ENCODE measurements at regions not wholly inside any gene's neighbourhood (a gene's known extent, or its start where the extent isn't known, plus 50 kb on each side); places are given as distances from the start of the nearest gene placed in this dataset.

DNA sequence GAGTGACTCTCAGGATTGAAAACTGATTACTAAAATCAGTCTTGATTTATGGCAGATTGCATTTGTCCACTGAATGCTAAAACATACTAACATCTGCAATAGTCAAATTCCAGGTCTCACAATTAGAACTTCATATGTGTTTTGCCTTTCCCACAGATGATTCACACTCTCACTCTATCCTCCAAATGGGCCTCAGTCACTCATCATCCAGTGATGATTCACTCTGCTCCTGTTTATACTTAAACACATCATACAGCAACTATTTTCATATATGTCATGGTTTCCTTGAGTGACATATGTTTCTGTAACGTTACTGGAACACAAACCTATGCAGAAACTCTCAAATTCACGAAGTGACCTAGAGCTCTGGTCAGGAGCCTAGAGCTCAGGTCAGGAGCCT, 512.9 kb downstream of the HINT1 start:
- Histone ChIP-seq H3K27ac (ENCODE audit: extremely low read depth, low read depth, low read length) (no peak overlapping the region), H3K4me3 (ENCODE audit: low read depth, low read length) (no peak overlapping the region), H3K36me3 (ENCODE audit: control insufficient read depth in 2 of 2, insufficient read depth in 1 of 2, low read length in 2 of 2) (no peaks in the 10 kb centered on the region), H3K9me3 (ENCODE audit: control insufficient read depth, insufficient read depth, low read depth, low read length) (no peaks in the 10 kb centered on the region), H3K4me1 (ENCODE audit: control insufficient read depth, insufficient read depth, low read length) (no peaks in the 10 kb centered on the region)
- ChIA-PET POLR2A (no interaction called here), CTCF (no interaction called here)
- TF ChIP-seq, protein P1, sequence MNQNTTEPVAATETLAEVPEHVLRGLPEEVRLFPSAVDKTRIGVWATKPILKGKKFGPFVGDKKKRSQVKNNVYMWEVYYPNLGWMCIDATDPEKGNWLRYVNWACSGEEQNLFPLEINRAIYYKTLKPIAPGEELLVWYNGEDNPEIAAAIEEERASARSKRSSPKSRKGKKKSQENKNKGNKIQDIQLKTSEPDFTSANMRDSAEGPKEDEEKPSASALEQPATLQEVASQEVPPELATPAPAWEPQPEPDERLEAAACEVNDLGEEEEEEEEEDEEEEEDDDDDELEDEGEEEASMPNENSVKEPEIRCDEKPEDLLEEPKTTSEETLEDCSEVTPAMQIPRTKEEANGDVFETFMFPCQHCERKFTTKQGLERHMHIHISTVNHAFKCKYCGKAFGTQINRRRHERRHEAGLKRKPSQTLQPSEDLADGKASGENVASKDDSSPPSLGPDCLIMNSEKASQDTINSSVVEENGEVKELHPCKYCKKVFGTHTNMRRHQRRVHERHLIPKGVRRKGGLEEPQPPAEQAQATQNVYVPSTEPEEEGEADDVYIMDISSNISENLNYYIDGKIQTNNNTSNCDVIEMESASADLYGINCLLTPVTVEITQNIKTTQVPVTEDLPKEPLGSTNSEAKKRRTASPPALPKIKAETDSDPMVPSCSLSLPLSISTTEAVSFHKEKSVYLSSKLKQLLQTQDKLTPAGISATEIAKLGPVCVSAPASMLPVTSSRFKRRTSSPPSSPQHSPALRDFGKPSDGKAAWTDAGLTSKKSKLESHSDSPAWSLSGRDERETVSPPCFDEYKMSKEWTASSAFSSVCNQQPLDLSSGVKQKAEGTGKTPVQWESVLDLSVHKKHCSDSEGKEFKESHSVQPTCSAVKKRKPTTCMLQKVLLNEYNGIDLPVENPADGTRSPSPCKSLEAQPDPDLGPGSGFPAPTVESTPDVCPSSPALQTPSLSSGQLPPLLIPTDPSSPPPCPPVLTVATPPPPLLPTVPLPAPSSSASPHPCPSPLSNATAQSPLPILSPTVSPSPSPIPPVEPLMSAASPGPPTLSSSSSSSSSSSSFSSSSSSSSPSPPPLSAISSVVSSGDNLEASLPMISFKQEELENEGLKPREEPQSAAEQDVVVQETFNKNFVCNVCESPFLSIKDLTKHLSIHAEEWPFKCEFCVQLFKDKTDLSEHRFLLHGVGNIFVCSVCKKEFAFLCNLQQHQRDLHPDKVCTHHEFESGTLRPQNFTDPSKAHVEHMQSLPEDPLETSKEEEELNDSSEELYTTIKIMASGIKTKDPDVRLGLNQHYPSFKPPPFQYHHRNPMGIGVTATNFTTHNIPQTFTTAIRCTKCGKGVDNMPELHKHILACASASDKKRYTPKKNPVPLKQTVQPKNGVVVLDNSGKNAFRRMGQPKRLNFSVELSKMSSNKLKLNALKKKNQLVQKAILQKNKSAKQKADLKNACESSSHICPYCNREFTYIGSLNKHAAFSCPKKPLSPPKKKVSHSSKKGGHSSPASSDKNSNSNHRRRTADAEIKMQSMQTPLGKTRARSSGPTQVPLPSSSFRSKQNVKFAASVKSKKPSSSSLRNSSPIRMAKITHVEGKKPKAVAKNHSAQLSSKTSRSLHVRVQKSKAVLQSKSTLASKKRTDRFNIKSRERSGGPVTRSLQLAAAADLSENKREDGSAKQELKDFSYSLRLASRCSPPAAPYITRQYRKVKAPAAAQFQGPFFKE (tag by site-specific recombination; IDR thresholded peaks at IDR 0.05; ENCODE audit: borderline replicate concordance), result no peak

DNA sequence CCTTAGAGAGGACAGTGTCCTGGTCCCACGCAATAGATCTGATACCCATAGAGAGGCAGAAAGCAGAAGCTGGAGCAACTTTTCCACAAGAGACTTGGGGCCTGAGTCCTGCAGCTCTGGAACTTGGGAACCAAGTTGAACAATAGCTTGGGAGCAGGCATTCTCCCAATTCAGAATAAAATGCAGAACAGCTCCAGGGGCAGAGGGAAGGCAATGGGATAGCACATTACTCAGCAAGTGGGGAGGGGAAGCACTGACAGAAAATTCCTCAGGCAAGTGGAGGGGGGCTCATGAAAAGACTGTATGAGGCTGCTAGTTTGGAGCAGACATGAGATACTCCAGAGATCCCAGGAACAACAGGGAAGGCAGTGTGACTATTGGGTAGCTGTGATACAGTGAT, 513.6 kb downstream of the HINT1 start:
- Histone ChIP-seq H3K27ac (ENCODE audit: extremely low read depth, low read depth, low read length) (no peak overlapping the region), H3K36me3 (ENCODE audit: control insufficient read depth in 2 of 2, insufficient read depth in 1 of 2, low read length in 2 of 2) (no peaks in the 10 kb centered on the region), H3K4me3 (ENCODE audit: low read depth, low read length) (no peak overlapping the region), H3K9me3 (ENCODE audit: control insufficient read depth, insufficient read depth, low read depth, low read length) (no peaks in the 10 kb centered on the region), H3K4me1 (ENCODE audit: control insufficient read depth, insufficient read depth, low read length) (no peaks in the 10 kb centered on the region)
- TF ChIP-seq GLI2 (tag by site-specific recombination; IDR thresholded peaks at IDR 0.05; ENCODE audit: borderline replicate concordance, low read depth), result no peak
- TF ChIP-seq, protein P2, sequence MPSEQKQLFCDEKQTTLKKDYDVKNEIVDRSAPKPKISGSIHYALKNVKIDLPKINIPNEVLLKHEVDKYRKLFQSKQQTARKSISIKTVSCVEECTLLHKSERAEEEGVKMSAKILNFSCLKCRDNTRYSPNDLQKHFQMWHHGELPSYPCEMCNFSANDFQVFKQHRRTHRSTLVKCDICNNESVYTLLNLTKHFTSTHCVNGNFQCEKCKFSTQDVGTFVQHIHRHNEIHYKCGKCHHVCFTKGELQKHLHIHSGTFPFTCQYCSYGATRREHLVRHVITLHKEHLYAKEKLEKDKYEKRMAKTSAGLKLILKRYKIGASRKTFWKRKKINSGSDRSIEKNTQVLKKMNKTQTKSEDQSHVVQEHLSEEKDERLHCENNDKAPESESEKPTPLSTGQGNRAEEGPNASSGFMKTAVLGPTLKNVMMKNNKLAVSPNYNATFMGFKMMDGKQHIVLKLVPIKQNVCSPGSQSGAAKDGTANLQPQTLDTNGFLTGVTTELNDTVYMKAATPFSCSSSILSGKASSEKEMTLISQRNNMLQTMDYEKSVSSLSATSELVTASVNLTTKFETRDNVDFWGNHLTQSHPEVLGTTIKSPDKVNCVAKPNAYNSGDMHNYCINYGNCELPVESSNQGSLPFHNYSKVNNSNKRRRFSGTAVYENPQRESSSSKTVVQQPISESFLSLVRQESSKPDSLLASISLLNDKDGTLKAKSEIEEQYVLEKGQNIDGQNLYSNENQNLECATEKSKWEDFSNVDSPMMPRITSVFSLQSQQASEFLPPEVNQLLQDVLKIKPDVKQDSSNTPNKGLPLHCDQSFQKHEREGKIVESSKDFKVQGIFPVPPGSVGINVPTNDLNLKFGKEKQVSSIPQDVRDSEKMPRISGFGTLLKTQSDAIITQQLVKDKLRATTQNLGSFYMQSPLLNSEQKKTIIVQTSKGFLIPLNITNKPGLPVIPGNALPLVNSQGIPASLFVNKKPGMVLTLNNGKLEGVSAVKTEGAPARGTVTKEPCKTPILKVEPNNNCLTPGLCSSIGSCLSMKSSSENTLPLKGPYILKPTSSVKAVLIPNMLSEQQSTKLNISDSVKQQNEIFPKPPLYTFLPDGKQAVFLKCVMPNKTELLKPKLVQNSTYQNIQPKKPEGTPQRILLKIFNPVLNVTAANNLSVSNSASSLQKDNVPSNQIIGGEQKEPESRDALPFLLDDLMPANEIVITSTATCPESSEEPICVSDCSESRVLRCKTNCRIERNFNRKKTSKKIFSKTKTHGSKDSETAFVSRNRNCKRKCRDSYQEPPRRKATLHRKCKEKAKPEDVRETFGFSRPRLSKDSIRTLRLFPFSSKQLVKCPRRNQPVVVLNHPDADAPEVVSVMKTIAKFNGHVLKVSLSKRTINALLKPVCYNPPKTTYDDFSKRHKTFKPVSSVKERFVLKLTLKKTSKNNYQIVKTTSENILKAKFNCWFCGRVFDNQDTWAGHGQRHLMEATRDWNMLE (tag by site-specific recombination; conservative IDR thresholded peaks at IDR 0.05; ENCODE audit: low read depth), result no peak
- no peak for TF ChIP-seq WT1 (tag by site-specific recombination; IDR thresholded peaks at IDR 0.05)
- TF ChIP-seq ZSCAN23 (tag by site-specific recombination; IDR thresholded peaks at IDR 0.05), result no peak
- TF ChIP-seq ZNF571 (tag by site-specific recombination; IDR thresholded peaks at IDR 0.05), result no peak
- no peak for TF ChIP-seq SP2 (tag by site-specific recombination; IDR thresholded peaks at IDR 0.05)
- TF ChIP-seq ZFHX2 (tag by site-specific recombination; conservative IDR thresholded peaks at IDR 0.05), result no peak
- TF ChIP-seq ZNF747 (tag by site-specific recombination; IDR thresholded peaks at IDR 0.05), result no peak
- no peak for TF ChIP-seq ZBTB1 (tag by site-specific recombination; IDR thresholded peaks at IDR 0.05)
- no peak for TF ChIP-seq GFI1B (tag by site-specific recombination; IDR thresholded peaks at IDR 0.05)
- no peak for TF ChIP-seq AEBP2 (tag by site-specific recombination; IDR thresholded peaks at IDR 0.05; ENCODE audit: borderline replicate concordance)
- TF ChIP-seq ZNF202 (tag by site-specific recombination; IDR thresholded peaks at IDR 0.05; ENCODE audit: borderline replicate concordance), result no peak
- no peak for TF ChIP-seq ZNF645 (tag by site-specific recombination; IDR thresholded peaks at IDR 0.05)
- no peak for TF ChIP-seq ZBTB21 (tag by site-specific recombination; IDR thresholded peaks at IDR 0.05)
- POLR2A ChIA-PET, result no interaction called here
- CTCF ChIA-PET, result no interaction called here
